ENCODE measurements at regions not wholly inside any gene's neighbourhood (a gene's known extent, or its start where the extent isn't known, plus 50 kb on each side); places are given as distances from the start of the nearest gene placed in this dataset.

DNA sequence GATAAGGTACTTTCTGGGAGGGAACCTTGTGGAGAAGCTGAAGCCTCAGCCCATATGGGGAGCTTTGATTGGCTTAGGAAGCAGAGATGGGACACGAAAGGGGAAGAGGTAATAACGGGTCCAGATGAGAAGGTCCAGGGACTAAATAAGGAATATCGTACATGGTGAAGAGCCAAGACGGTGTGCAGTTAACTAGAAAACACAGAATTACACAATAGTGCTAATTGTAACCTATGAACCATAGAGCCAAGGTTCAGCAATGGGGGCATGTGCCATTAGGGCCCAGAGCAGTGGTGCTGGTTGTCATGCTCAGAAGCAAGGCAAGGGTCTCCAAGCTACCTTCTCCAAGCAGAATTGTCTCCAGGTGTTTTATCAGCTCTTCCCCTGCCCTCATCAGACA lies 106.1 kb downstream of the IRS2 start:
- TF ChIP-seq, protein P1, sequence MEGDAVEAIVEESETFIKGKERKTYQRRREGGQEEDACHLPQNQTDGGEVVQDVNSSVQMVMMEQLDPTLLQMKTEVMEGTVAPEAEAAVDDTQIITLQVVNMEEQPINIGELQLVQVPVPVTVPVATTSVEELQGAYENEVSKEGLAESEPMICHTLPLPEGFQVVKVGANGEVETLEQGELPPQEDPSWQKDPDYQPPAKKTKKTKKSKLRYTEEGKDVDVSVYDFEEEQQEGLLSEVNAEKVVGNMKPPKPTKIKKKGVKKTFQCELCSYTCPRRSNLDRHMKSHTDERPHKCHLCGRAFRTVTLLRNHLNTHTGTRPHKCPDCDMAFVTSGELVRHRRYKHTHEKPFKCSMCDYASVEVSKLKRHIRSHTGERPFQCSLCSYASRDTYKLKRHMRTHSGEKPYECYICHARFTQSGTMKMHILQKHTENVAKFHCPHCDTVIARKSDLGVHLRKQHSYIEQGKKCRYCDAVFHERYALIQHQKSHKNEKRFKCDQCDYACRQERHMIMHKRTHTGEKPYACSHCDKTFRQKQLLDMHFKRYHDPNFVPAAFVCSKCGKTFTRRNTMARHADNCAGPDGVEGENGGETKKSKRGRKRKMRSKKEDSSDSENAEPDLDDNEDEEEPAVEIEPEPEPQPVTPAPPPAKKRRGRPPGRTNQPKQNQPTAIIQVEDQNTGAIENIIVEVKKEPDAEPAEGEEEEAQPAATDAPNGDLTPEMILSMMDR (conservative IDR thresholded peaks at IDR 0.05) = no peak
- no peak for TF ChIP-seq ZFX (IDR thresholded peaks at IDR 0.05)
